GM18907 (cell line): ENCODE measurements at regions not wholly inside any gene's neighbourhood (a gene's known extent, or its start where the extent isn't known, plus 50 kb on each side); places are given as distances from the start of the nearest gene placed in this dataset.
"Not testable (repeated sequence)": the region's sequence is repeated elsewhere in the genome, so short reads cannot be mapped to it uniquely, and the experiment has no call there.

Experiments used
- ATAC-seq: cut with Tn5 transposase; IDR thresholded peaks from one replicate; pipeline ENCODE4 v1.9.1; 2021; ENCODE audit warnings: mild to moderate bottlenecking, moderate library complexity; ENCODE audit not compliant: unreplicated experiment

DNA sequence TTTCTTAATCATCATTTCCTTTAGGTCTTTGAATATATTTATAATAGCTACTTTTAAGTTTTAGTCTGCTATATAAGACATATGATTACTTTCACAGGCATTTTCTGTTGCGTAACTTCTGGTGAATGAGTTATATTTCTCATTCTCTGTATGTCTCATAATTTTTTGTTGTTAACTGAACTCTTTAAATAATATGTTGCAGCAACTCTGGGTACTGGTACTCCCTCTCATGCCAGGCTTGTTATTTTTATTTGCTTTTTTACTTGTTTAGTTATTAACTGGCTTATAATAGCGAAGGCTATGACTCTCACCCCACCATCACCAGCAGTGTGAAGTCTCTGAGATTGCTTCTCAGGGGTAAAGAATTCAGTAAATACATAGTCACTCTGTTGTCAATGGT, 524.2 kb upstream of the CHORDC1 start:
- no peak for ATAC-seq

DNA sequence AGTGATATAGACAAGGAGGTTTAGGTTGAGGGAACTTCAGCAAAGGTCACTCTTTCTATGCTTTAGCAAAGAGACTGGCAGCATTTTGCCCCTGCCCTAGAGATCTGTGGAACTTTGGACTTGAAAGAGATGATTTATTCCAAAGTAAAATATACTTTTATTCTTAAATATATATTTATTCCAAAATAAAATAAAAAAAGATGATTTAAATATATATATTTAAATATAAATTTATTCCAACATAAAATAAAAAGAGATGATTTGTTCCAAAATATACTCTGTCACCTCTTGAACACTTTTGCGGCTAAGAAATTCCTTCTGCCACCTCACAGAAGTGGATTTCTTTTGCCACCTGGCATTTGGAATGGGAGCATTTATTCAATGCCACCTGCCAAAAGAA, 521.3 kb upstream of the CHORDC1 start:
- no peak for ATAC-seq

DNA sequence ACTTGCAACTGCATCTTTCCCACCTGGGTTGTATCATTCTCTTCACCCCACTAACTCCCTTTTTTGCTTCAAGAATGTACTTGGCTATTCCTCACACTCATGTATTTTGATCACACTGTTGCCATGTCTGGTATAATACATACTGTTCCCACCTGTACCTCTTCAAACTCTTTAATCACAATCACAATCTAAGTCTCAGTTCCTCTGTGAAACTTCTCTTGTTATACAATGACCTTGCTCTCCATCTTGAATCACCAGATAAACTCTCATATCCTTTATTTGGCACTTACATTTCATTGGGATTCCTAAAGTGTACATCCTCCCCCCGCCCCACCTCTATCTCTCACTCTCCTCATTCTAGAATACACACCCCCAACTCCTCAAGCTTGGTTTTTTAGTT, 516.0 kb upstream of the CHORDC1 start:
- ATAC-seq = no peak

DNA sequence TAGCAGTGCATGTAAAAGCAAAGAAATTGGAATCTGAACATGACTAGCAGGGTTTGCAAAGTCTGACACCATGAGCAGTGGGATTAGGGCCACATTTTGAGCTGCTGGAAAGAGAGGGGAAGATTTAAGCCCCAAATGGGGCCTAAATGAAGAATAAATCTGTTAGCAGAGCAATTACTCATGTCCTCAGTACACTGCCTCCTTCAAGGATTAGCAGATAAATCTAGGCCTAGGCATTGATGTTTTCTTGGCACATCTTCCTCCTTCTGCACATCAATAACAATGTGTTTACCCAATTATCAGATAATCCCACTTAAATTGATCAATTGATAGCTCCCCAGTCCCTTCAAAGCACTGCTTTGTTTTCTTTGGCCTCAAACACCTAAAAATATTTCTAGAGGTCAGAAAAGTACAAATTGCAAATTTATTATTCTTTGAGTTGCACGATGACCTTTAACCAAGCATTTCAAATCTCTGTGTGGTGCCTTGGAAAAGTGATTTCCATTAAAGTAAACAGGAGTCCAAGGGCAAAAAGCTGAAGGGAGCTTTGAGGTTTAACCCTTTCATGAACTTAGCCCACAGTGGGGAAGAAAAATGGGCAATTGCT, 514.7 kb upstream of the CHORDC1 start:
- no peak for ATAC-seq

DNA sequence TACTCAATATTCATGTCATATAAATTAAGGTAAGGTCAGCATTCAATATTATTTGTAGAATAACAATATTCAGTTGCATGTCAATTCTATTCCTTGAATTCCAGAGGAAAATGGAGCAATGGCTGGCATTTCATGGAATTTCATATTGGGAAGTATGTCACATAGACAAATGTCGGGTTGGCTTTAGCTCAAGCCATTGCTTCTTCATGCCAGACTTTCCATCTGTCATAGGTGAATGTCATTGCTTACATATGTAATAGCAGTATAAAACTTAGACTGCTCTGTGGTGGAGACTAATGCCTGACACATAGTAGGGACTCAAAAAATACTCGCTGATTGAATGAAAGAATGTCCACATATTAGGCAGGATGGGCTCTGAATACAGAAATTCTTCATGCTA, 509.6 kb upstream of the CHORDC1 start:
- ATAC-seq = no peak

DNA sequence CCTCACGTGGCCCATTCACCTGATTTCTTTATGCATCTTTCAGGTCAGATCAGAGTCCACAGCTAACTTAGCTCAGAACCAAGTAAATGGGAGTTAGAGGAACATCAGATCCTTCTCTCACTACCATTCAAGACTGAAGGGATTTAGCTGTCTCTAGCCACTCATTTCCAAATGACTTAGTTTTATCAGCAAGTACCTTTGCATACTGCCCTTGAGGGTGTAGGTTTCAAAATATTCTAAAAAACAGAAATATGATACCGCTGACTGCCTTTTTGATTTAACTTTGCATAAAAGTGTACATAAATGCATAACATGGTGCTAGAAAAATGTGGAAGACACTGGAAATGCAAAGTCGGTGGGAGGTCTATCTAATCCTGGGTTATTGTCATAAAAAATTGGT, 500.6 kb upstream of the CHORDC1 start:
- no peak for ATAC-seq

DNA sequence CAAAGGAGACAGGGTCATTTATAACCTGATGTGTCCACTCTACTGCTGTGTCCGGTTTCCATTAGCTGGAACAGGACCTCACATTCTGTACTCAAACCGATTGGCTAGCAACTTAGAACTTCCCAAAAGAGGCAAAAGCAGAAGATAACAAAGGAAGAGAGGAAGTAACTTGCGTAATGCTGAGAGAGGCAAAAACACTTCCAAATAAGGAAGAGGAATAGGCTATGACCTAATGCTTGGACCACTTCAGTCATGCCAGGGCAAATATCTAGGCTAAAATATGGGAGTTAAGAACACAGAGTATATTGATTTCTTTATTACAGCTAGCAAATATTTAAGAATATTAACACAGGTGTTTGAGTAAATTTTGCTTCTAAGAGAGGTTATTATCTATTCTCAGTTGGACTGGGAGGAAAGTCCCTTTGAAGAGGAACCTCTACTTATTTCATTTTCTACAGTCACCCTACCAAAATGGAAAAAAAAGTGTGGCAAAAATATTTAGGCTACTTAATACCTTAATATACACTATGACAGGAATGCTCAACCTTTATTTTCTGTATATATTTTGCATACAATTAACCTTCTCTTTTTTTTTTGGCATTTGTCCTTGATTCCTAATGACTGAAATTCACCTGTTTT, 499.8 kb upstream of the CHORDC1 start:
- ATAC-seq = no peak

DNA sequence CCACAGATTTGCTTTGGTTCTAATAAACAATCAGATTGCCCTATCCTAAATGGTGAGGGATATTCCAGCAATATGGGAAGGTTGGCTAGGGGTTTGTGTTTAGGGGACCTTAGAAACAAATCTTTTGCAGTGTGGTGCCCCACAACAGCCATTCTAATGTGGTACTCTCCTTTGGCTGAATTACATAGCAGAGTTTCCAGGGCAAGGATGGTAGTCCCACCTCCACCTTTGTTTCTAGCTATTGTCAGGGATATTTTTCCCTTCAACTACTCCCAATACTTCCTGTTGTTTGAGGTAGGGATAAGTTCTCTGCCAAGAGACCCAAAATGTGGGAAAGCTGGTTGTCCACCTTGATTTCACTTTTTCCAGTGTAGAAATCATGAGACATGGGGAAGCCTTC, 494.7 kb upstream of the CHORDC1 start:
- no peak for ATAC-seq

DNA sequence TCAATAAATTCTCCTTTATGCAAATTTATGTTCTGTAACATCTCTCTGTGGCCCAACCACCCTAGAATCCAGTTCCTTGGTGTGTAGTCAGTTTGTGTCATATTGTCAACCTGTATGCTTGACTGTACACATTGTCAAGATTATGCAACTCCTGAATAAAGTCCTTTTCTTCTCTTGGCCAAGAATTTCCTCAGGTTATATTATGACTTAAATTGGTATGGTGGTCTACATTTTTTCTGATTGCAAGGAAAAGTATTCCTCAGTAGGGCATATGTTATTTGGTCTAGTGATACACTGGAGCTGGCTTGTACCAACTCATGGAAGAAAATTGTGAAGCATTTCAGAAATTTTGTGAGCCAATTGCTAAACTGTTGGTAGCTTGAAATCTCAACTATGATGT, 482.8 kb upstream of the CHORDC1 start:
- ATAC-seq = no peak

DNA sequence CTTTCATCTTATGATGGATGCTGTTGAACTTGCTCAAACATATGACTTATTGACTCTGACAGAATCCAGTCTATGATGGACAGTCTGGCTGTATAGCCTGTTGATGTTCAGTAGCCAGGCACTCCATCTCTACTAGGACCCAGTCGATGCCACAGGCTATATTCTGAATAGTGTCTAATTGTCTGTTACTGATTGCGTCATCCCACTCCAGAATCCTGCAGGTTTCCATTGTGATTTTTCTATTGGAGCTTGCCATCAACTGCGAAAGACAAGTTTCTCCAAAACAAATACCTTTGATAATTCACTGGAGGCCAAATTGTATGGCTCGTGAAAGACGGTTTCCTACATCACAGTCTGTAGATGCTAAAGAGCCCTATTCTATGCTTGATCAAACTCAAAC, 481.7 kb upstream of the CHORDC1 start:
- ATAC-seq = no peak

DNA sequence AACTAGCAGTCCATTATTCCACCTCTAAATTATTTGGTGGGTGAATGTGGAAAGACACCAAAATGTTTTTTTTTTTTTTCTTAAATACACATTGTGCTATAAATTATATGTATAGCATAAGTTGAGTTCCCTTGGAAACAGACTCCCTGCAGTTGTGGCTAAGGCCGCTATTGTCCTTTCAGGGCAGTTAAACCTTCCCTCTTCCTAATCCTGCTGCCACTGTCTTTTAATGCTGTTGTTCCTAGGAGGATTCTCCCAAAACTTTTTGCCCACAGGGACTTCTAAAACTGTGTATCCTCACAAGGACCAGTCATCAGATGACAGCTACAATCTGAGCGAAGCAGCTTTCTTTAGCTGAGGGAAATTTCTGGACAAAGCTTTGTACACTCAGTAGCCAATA, 478.9 kb upstream of the CHORDC1 start:
- no peak for ATAC-seq

DNA sequence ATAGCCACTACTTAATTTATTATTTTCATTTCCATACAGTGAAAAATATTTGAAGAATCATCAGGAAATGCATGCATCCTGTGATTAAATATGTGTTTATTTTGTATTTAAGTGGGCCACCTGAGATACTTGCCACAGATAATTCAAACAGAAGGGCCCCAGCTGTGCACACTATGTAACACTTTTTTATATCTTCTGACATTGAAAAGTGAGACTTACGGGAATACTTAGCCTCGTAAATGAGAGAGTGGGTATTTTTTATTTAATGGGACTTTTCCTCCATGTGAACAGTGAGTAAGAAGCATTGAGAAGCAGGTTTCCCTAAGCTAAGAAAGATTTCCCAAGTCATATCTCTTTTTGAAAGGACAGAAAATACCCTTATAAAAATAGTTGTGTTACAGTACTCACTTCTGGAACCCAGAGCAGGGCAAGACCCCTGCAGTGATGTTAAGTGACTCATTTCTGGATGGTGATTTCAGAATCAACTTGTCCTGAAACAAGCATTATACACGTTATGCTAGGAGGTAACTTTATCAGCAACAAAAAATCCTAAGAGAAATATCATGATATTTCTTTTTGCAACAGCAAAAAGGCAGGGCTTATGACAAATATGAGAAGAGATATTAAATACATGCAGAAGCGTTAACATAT, 478.1 kb upstream of the CHORDC1 start:
- peak; percentile 76 for ATAC-seq

DNA sequence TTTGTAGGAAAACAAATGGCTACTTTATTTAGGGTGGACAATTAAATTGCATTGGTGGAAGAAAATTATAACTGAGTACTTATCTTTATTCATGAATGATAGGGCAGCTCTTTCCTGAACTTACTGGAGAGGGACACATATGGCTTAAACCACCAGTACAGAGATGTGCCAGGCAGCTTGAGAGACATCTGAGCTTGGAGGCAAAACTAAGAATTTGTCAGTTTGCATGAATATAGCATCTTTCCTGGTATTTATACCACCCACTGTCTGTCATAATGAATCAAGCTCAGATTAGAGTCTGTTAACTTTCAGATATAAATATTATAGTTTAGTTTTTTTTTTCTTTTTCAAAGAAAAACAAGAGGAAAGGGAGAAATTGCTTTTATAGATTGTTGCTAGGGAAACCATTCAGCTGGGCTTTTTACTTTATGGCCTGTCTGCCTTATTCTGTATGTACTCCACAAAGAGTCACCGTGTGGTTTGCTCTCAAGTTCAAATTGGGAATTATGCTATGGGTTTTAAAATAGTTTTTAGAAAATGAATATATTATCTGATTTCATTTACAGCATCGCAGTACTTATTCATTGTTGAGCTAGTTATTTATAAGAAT, 477.0 kb upstream of the CHORDC1 start:
- ATAC-seq = no peak

DNA sequence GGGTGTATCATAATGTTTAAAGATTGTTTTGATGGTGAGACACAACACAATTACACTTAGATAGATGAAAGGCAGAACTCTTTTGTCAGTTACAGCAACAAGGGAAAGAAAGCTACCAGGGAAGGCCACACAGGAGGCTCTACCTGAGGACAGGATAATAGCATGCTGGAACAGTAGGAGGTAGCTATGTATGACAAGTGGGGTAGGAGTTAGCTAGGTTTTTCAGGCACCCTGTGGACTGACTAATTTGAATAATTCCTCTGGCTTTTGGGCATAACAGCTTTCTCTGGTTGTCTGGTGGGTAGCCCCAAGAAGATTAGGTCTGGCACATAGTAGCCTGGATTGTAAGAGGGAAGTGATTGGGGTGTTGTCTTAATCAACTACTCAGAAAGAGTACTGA, 475.4 kb upstream of the CHORDC1 start:
- no peak for ATAC-seq

DNA sequence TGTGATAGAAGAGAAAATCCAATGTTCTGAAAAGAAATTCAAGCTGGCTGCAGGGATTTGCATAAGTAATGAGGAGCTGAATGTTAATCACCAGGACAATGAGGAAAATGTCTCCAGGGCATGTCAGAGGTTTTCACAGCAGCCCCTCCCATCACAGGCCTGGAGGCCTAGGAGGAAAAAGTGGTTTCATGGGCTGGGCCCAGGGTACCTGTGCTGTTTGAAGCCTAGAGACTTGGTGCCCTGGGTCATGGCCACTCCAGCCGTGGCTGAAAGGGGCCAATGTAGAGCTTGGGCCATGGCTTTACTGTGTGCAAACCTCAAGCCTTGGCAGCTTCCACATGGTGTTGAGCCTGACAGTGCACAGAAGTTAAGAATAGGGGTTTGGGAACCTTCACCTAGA, 452.6 kb upstream of the CHORDC1 start:
- ATAC-seq = not testable (repeated sequence)

DNA sequence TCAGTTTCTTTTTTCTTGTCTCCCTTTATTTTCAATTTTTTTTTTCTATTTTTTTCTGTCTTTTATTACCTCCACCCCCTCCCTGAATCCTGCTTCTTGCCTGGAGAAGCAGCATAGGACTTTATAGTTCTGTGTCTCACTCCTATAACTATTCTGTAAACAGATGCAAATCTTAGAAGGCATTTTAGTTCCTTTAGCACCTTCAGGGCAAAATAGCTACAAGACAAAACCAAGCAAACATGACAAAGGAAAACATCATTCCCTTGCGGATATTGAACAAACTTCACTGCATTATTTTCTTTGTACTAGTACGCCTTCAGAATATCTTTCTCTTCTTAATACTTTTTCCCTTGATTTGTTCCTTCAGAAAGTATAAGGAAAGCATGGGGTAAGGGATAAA, 446.2 kb upstream of the CHORDC1 start:
- no peak for ATAC-seq

DNA sequence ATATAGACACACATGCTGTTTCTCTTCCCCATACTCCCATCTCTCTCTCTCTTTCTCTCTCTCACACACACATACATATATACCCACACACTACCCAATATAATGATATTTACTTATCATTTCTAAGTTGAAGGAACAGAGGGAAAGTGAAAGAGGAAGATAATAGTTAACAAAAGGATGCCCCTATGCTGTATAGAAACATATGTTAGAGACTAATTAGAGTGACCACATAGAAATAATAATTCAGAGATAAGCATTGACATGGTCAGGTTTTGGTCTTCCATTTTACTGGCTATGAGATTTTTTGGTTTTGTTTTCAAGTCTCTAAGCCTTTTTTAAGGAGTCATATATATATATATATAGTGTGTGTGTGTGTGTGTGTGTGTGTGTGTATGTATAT, 445.7 kb upstream of the CHORDC1 start:
- no peak for ATAC-seq

DNA sequence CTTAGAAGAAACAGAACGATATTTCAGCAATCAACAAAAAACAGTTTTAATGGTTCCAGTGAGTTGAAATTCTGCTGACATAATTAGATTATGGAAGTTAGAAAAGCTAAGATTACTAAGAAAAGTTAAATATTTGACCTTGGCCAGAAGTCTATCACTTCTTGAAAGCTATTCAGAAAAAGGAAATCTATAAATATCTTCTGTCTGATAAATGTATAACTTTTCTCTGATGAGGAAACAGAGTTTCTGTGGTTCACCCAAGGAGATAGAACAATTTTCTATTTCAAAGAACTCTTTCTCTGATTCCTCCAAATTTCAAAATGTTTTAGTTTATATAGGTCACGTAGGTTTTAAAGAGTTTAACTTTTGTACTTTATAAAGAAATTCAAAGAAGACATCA, 438.4 kb upstream of the CHORDC1 start:
- ATAC-seq = peak; percentile 85

DNA sequence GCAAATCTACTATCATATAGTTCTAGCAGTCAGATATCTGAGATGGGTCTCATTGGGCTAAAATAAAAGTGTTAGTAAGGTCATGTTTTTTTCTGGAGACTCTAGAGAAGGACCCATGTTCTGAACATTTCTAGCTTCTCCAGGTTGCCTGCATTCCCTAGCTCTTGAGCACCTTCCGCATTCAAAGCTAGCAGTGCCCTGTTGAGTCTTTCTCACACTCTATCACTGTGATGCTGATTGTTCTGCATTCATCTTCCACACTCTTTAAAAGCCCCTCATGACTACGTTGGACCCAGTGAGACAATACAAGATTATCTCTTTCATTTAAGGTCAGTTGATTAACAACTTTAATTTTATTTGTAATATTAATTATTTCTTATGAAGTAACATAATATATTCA, 433.3 kb upstream of the CHORDC1 start:
- no peak for ATAC-seq

DNA sequence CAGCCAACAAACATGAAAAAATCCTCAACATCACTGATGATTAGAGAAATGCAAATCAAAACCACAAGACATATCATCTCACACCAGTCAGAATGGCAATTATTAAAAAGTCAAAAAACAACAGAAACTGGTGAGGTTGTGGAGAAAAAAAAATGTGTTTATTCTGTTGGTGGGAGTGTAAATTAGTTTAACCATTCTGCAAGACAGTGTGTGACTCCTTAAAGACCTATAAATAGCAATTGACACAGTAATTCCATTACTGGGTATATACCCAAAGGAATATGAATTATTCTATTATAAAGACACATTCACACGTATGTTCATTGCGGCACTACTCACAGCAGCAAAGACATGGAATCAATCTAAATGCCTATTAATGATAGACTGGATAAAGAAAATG, 427.3 kb upstream of the CHORDC1 start:
- no peak for ATAC-seq

DNA sequence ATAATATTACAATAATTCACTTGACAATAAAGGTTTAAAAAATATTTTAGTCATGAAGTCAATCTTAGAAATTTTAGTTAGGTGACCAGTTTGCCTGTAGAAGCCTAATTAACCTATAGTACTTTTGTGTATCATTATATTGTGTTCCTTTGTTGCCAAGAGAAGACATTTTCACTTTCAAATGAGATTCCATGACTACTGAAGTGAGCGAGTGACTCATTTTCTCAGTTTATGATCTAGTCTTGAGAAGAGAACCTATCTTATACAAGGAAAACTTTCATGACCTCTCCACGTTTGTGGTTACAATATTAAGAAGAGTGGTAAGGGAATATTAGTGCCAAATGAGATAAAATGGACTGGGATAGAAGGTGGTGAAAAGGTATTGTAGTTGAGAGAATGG, 423.9 kb upstream of the CHORDC1 start:
- ATAC-seq = no peak

DNA sequence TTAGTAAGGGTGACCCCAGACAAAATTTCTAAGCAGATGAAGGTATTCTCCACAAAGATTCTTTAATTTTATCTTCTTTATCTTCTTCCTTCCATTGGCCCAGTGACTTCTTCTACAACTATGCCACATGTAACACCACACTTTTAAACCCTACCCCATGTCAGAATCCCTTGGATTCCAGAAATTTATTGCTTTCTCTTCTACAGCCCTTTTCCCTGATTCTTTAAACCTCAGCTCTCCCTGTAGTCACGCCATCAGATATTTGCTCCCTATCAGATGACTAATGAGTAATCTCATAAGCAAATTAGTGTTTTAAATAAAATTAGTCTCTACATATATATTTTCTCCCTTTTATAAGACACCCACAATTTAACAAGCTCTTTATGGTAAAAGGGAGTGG, 423.4 kb upstream of the CHORDC1 start:
- no peak for ATAC-seq
